Activated gamma-delta T cell treated with anti-CD3 and anti-CD28 coated beads, Interleukin-2, amount 50 U/mL, for 16 hours (primary cell): ENCODE measurements at regions not wholly inside any gene's neighbourhood (a gene's known extent, or its start where the extent isn't known, plus 50 kb on each side); places are given as distances from the start of the nearest gene placed in this dataset.
A peak's percentile ranks its signal among the peaks of the same experiment; 100 is the strongest.

Experiments used
- DNase-seq: peaks from one replicate; pipeline ENCODE4 v3.0.0-alpha.2; 2020; ENCODE audit warnings: low read depth

DNA sequence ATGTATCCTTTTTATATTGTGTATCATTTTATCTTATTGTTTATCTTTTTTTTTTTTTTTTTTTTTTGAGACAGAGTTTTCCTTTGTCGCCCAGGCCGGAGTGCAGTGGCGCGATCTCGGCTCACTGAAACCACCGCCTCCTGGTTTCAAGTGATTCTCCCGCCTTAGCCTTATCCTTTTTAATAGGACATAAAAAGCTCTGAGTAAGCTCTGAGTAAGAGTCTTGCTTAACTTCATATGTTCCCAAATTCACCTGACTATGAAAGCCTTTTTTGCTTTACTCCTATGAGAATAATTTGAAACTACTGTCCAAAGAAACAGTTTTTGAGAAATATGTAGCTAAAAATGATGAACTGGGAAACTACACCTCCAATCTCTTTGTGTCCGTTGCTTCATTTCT, 525.5 kb downstream of the IRS1 start:
- DNase-seq, result no peak

DNA sequence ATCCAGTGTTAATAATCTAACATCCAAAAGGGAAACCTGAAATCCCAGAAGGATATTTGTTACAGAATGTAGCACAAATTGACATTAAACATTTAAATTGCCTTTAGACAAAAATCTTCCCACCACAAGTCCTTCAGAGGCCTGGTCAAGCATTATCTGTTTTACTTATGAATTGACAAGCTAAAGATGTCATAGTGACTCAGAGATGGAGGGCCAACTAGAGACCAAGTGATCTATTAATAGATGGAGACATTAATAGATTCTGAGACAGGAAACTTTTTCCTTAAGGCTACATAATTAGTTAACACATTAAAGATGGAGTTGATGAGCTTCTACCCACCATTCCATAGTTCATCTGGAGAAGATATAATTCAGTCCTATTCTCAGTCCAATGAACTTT, 526.2 kb downstream of the IRS1 start:
- no peak for DNase-seq

DNA sequence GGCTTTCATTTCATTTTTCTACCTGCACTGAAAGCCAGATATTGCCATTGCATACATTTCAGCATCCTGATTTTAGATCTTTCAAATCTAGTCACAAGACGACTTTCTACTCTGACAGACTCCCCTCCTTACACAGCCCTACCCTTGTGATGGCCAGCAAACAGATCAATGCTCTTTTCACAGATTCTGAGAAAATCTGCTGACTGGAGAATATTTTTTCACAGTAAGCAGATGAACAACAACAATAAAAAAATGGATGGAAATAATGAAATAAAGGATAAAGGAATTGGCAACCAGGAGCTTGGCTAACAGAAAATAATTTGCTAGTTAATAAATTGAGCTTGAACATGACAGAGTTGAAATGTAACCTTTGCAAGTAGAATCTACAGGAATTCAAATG, 527.2 kb downstream of the IRS1 start:
- no peak for DNase-seq

DNA sequence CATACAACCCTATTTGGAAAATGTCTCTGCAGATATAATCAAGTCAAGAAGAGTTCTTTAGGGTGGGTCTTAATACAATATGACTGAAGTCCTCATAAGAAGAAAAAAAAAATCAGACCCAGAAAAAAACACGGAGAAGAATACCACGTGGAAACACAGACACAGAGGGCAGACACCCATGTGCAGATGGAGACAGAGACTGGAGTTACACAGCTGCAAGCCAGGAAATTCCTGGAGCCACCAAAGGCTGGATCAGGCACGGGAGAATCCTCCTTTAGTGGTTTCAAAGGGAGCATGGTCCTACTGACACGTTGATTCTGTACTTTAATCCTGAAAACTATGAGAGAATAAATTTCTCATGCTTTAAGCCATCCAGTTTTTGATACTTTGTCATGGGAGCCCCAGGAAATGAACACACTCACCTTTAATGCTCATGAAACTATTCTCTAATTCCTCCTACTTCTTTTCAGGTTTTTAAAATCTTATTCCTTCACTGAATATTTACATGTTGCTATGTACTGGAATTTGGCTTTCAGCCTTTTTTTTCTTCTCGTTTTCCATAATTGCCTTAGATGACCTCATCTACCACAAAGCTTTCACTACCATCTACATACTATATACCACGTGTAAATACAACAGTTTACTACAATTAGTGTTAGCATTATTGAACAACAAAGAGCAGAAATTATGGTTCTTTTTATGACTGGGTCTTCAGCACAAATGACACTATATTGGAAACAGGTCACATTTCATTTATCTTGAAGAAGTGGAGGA, 529.1 kb downstream of the IRS1 start:
- no peak for DNase-seq

DNA sequence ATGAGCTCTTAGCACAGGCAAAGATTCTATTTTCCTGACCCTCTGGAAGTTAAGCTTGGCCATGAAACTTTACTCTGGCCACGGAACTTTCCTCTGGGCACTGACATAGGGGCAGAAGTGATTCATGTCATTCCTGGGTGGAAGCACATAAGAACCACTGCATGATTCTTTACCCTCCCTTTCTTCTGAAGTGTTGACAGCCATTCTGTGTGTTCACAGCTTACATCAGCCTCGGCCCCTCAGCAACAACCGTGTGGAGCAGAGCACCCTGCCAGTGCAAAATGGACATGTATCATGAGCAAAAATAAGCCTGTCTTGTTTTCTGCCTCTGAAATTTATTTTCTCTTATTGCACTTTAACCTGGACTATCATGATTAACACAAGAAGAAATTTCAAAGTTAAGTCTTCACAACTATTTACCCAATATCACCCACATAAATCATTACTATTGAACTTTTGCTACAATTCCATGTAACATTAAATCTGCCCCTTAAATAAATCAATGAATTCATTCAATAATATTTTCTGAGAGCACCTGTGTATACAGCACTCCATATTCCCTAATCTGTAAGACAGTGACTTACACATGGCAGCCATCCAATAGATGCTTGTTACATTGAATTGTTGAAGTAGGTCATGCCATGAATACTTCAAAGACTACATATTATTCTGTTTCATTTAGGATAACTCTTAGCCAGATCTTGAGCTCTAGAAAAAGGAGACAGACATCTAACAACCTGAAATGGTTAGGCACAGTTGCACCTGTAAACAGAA, 531.9 kb downstream of the IRS1 start:
- no peak for DNase-seq

DNA sequence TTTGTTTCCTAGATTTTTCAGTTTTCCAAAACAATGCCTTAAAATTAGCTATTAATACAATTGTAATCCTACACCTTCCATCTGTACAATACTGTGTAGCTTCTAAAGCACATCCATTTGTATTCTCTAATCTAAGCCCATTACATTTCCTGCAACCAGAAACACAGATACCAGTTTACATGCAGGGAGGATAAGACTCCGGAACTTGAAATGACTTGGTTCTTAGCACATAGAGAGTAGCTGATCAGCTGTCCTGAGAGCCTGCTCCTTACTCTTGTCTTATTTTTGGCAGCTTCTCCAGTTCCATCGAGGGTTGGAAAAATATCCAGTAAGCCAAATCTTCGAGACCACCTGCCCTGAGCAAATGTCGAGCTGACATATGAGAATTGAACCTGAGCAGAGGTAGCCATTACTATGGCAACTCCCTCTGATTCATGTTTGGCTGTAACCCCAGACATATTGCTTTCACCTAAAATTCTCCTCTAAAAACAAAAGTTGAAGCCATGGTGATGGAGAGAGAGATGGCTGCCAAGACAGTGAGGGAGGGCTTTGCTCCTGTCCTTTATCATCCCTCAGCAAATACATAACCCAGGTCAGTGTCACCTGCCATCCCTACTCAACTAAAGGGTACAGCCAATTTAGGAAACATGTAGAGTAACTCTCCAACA, 542.8 kb downstream of the IRS1 start:
- no peak for DNase-seq

DNA sequence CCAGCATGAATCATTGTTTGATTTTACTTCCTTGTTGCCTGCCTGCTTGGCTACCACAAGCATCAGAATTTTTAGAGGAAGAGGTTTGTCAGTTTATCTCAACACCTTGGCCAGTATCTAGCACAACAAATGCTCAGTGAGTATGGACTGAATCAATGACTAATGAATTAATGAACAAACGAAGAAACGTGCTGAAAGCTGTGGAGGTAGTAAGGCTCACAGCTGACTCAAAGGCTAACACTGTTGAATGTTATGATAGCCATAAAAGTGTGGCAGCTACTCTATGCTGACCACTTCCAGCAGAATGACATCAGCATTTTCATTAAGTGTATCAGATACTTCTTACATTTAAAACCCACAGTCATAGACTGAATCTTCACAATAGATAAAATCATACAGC, 543.4 kb downstream of the IRS1 start:
- no peak for DNase-seq

DNA sequence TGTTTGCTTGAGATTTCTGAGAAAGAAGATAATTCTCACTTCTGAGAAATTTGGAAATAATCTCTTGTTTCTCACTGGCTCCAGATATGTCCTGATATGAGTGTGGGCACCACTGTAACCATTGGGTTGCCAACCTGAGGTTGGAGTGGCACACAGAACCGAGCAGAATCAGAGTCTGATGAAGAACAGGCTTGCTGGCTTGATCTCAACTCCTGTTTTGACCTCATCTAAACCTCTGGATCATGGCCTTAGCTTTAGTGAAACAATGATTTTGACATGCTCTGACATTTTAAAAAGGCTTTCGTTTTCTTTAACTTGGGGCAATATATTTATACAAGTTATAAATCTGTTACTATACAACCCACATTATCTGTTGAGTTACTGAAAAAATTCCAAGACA, 548.0 kb downstream of the IRS1 start:
- no peak for DNase-seq

DNA sequence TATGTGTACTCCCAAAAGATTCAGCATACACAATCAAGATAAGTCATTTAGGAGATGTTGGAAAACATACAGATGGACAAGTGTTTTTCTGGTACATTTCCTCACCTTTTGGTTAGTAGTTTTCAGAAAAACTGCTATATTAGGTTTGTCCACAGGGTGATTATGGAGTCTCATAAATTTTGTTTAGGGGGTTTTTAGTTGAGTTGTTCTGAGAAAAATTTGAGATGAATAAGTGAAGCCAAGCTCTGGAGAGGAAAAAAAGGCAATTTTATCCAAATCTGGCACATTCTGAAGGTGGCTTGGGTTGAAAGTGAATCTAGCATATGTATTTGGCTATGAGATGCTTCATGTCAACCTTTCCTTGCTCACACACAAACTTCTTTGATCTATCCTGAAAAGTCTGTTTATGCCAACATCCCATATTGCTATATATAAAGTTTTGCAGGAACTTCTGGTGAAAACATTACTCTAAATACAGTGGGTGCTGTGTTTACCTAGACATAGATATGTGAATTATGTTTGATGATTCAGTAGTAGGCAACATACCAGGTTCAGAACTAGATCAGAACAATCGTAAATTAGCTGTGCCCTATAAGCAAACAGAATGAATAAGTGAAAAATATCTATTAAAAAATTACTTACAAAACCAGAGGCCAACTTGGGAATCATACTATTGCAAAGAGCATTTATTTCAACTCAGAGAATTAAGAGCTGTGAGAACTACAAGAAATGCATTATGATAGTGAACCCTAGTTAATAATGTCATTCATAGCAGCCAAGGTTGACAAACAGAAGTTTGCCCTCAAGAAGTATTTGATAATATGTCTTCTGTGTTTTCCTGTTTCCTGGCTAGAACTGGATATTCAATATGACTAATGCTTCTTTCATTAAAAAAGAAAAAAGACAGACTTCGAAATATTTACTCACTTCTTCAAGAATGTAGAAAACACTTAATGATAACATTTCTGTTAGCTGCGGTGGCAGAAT, 552.0 kb downstream of the IRS1 start:
- DNase-seq, result no peak

DNA sequence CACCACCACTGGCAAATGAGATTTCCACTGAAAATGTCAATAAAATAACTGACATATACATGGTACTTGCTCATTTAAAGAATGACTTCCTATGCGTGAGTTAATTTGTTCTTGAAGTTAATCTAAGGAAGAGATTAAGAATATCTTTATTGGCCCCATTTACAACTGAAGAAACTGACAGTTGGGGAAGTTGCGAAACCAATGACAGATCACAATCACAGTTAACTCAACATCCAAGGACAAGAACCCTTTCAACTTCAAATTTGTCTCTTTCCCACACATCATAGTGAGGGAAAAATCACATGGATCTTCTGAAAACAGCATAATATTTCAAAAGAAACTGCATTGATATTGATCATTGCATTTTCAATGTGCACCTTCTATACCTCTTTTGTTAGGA, 565.4 kb downstream of the IRS1 start:
- DNase-seq, result no peak

DNA sequence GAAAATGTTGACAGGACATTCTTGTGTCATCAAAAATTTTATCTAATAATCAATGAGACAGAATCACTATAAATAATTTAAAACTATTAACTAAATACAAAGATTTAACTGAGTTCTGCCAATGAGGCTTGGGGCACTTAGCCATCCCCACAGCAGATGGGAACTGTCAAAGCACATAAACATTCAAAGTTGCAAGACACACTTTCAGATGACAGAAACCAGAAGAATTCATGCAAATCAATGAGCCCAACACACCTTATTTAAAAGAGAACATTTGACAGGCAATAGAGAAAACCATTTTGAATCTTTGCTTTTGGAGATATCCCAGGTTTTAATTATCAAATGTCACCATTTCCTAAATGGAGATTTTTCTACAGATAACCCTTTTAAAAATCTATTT, 566.2 kb downstream of the IRS1 start:
- no peak for DNase-seq

DNA sequence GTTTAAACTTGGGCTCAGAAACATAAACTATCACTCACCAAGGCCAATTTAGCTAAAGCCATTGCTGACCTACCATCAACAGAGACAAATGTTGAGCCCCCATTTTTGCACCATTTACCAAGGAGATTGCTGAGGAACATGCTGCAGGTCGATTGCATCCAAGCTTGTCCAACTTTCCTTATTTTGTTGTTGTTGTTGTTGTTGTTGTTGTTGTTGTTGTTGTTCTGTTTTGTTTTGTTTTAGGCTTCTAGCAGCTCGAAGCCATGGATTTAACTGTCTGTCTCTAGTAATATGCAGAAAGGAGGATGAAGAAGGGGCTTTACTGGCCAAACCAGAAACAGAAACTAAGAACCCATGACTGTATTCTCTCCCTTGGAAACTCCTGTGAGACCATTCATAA, 571.5 kb downstream of the IRS1 start:
- DNase-seq, result no peak

DNA sequence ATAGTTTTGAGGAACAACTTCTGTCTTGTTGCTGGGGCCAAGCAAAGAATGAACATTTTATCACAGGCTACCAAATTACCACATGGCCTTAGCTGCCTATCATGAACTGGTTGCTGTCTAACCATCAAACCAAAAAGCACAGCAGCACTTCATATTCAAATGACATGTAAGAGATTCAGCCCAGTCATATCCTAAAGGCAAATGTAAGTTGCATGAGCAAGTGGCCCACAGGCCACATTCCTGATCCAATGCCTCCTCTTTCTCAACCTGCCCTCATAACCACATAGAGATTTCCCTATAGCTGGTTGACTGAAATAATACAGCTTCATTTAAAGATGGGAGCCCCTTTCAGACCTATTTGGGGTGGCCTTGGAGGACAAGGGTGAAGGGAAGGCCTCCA, 572.3 kb downstream of the IRS1 start:
- DNase-seq, result no peak

DNA sequence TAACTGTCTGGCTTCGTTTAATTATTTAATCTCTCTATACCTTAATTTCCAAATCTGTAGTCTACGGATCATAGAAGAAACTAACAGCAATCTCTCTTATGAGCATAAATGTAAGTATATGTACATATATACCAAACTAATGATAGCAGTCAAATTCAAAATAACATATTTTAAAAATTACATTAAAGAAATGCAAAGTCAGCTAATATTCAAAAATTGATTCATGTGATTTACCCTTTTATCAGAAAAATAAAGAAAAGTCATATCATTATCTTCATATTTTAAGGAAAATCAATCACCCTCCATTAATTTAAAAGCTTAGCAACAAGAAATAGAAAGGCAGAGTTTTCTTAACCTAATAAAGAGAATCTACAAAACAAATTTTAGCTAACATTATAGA, 575.9 kb downstream of the IRS1 start:
- no peak for DNase-seq

DNA sequence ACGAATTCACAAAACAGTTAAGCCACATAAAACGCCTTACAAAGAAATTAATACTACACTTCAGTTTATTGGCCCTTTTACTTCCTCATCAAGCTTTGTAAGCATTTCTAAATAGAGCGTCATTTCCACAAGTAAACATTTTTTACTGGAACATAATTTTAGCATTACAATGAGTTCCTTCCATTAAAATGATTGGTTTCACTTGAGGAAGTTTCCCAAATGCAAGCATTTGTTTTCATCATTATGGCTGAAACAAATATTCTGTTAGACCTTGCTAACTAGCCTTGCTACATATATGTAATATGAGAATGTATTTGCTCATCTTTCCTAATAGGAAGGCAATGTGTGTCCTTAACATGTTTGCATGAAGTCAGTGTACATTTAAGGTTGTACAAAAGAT, 579.1 kb downstream of the IRS1 start:
- DNase-seq, result no peak

DNA sequence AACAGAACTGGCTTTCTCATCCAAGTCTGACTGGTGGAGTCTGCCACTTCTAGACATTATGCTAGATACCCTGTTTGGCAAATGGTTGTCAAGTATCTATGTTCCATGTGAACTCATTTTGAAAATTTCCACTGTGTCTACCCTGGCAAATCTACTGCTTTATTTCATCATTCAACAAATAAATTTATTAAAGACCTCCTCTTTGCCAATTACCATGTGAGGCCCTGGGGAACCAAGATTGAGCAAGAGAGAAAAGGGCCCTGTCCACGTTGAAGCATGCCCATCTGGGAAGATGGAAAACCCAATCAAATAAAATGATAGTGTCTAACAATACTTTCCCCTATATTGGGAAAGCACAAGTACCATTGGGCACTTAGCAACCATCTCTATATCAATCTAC, 582.4 kb downstream of the IRS1 start:
- DNase-seq, result no peak

DNA sequence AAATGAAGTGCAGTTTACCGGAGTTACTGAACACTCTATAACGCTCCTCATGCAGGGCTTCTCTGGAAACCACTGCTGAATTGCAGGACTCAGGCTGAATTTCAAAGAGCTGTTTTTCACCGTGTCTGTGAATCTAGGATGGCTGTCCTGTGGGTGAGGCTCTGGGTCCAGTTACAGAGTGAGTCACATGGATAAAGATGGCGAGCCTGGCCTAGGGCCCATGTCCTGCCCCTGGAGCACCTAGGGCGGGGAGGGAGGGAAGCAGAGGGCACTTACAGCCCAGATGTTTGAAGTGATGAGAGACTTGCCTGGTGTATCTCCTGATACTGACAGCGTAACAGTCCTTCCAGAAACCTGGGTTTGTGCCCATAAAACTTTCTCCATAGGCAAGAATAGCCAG, 583.0 kb downstream of the IRS1 start:
- no peak for DNase-seq

DNA sequence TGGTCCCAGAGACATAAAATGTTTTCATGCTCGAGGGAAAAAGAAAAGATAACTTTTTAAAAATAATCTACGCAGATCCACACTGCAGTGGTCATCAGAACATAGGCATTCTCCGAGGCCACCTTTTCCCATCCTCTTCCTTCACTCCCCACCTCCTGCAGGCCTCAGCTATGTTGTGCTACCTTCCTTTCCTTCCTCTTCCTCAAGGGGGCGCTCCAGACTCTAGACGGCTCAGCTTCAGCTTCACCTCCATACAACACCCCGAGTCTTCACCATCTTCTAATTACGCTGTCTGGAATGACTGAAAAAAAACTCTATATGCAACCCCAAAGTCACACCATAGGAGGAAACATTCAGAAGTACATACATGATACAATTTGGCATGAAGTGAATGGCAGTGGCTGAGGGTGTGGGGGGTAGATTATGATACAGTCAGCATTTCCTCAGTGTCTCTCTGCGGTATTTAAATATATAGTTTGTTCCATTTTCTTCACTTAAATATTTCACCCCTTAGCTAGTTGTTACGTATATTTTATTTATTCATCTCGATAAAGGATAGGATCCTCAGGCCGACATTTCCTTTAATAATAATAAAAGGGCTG, 583.6 kb downstream of the IRS1 start:
- peak; percentile 8 for DNase-seq

DNA sequence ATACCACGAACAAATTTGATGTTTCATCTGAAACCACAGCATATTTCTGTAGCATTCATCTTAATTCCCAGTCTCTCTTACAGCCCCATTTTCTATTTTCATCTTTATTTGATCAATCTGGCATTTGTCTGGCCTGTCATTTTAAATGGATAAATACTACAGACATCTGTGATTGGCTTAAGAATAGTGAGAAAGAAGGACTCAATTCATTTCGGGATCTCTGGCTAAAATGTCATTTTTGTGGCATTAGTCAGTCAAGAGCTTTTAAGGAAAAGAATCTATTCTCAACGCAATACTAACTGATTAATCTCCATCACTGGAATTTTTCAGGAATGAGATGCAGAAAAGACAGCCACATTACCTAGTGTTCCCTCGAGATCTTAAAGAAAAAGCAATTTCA, 585.9 kb downstream of the IRS1 start:
- DNase-seq, result no peak

DNA sequence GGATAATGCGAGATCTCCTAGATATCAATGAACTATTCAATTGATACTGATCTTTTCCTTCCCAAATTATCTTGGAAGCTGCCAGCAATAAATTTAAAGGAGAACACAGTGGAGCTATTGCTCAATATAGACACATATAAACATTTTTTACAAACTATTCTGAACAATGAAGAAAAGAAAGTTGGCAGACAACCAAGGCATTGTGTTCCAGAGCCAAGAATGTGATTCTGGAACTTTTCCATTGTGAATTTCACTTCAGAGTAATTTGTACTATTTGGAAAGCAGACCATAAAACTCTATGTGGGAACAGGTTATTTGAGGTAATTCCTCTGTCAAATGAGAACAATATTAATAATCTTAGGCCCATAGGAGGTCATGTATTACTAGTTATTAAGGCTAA, 588.2 kb downstream of the IRS1 start:
- DNase-seq, result no peak

DNA sequence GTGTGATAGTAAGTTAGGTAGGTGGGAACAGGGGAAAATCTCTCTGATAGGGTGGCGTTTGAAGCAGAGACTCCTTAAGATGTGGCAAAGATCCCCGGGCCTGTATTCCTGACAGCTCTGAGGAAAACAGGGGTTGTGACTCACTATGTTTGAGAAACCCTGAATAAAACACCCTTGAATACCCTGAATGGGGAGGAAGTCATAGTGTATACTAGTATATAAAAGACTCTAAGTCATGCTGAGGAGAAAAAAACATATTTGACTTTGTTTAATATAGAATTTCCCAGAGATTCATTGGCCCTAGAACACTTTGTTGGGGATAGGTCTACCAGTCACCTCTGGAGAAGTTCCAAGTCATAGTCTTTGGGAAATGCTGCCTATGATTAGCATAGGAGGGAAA, 590.9 kb downstream of the IRS1 start:
- no peak for DNase-seq

DNA sequence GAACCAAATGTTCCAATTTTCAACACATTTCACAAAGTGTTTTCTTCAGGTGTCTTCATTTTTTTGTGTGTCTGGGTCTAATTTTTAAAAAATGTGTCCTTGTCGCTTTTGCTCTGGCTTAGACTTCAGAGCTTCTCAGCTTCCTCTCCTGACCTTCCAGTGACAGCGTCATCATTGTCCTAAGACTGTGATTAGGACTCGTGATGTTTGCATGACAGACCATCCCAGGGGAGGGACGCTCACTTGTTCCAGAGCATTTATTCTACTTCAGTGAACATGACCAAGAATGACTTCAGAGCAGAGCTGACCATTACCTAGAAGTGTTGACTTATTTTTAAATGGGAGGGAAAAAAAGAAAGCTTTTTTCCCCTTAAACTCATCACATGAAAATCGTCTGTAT, 591.9 kb downstream of the IRS1 start:
- no peak for DNase-seq
